Activated CD4-positive, alpha-beta T cell treated with anti-CD3 and anti-CD28 coated beads for 4 hours (primary cell): ENCODE measurements at regions not wholly inside any gene's neighbourhood (a gene's known extent, or its start where the extent isn't known, plus 50 kb on each side); places are given as distances from the start of the nearest gene placed in this dataset.
"Not testable (repeated sequence)": the region's sequence is repeated elsewhere in the genome, so short reads cannot be mapped to it uniquely, and the experiment has no call there.

Experiments used
- DNase-seq, 2 donors: peaks; one replicate each; pipeline ENCODE4 v3.0.0-alpha.2; 2020

- no peak for DNase-seq
Observed at GRCh38 chr6:134666125-134666524, 283.8 kb downstream of the ALDH8A1 start.

GRCh38 chr6:134665029-134665723 is 284.7 kb downstream of the ALDH8A1 start:
- no peak for DNase-seq

- DNase-seq = no peak
Observed at GRCh38 chr6:134663800-134664535, 285.9 kb downstream of the ALDH8A1 start.

- DNase-seq = no peak
Observed at GRCh38 chr6:134663356-134663755, 286.5 kb downstream of the ALDH8A1 start.

GRCh38 chr6:134662077-134662700 is 287.7 kb downstream of the ALDH8A1 start:
- no peak for DNase-seq

GRCh38 chr6:134659885-134660284 is 290.0 kb downstream of the ALDH8A1 start:
- DNase-seq = not testable (repeated sequence)

GRCh38 chr6:134658596-134658995 is 291.3 kb downstream of the ALDH8A1 start:
- DNase-seq = no peak

- no peak for DNase-seq
Observed at GRCh38 chr6:134657751-134658527, 292.0 kb downstream of the ALDH8A1 start.

- DNase-seq = no peak
Observed at GRCh38 chr6:134657343-134657742, 292.6 kb downstream of the ALDH8A1 start.

- DNase-seq = no peak
Observed at GRCh38 chr6:134654751-134655150, 295.1 kb downstream of the ALDH8A1 start.

- no peak for DNase-seq
Observed at GRCh38 chr6:134651519-134651918, 298.4 kb downstream of the ALDH8A1 start.

GRCh38 chr6:134647861-134648260 is 302.0 kb downstream of the ALDH8A1 start:
- no peak for DNase-seq

- no peak for DNase-seq
Observed at GRCh38 chr6:134642819-134643218, 307.1 kb downstream of the ALDH8A1 start.

GRCh38 chr6:134642279-134642678 is 307.6 kb downstream of the ALDH8A1 start:
- DNase-seq = no peak

- peak; percentile 67 to 86 for DNase-seq
Observed at GRCh38 chr6:134640975-134641429, 308.9 kb downstream of the ALDH8A1 start.

GRCh38 chr6:134640229-134640628 is 309.7 kb downstream of the ALDH8A1 start:
- DNase-seq = no peak

- DNase-seq = no peak
Observed at GRCh38 chr6:134637847-134638437, 312.0 kb downstream of the ALDH8A1 start.

GRCh38 chr6:134637282-134637681 is 312.6 kb downstream of the ALDH8A1 start:
- DNase-seq = no peak

GRCh38 chr6:134636186-134636799 is 313.6 kb downstream of the ALDH8A1 start:
- DNase-seq = peak; percentile 45 to 47

GRCh38 chr6:134634966-134635365 is 314.9 kb downstream of the ALDH8A1 start:
- DNase-seq = no peak

- no peak for DNase-seq
Observed at GRCh38 chr6:134634466-134634865, 315.4 kb downstream of the ALDH8A1 start.
